GM19351 (cell line): ENCODE measurements at regions not wholly inside any gene's neighbourhood (a gene's known extent, or its start where the extent isn't known, plus 50 kb on each side); places are given as distances from the start of the nearest gene placed in this dataset.
"Not testable (repeated sequence)": the region's sequence is repeated elsewhere in the genome, so short reads cannot be mapped to it uniquely, and the experiment has no call there.

Source experiments
- ATAC-seq: cut with Tn5 transposase; IDR thresholded peaks from one replicate; pipeline ENCODE4 v1.9.1; 2021; ENCODE audit warnings: mild to moderate bottlenecking, moderate library complexity; ENCODE audit not compliant: unreplicated experiment

DNA sequence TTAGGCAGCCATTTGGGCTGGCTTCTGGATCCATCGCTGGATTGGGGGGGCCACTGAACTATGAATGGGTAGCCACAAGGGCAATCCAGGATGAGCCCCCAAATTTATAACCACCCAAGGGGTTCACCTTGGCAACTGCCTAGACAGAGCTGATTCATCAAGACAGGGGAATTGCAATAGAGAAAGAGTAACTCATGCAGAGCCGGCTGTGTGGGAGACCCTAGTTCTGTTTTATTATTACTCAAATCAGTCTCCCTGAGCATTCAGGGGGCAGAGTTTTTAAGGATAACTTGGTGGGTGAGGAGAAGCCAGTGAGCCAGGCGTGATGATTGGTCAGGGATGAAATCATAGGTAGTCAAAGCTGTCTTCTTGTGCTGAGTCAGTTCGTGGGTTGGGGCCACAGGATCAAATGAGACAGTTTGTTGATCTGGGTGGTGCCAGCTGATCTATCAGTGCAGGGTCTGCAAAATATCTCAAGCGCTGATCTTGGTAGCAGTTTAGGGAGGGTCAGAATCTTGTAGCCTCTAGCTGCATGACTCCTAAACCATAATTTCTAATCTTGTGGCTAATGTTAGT, 57.9 kb downstream of the DNAJB9 start:
- no peak for ATAC-seq

GRCh38 chr7:108628678-108629077, 59.0 kb downstream of the DNAJB9 start:
- ATAC-seq = no peak

DNA sequence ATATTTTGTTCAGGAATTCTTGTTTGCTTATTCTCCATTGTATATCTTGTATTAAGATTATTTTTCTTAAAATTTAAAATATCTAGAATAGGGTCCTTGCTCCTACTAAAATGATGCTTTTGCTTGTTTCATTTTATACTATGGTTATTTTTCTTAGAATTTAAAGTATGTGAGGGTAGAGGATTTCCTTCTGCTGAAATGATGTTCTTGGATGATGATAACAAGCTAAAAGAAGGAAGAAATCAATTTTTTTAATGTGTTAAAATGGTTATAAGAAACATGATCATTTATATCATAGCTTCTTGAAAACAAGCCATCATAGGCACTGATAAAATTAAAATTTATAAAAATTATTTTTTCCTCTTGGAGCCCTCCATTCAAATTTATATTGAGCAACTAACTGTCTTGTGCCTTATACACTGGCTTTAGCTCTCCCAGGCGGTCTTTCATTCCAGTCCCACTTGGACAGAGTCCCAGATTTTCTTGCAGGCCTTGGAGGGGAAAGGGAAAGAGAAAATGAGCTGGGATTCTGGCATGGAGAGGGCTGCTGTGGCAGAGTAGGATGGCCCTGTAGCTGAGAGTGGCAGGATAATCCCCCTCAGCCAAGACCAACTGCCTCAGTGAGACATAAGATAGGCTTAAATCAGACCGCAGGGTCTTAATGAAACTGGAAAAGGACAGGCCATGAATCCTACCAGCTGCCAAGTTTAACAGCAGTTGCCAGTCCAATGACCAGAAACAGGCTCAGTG, 60.2 kb downstream of the DNAJB9 start:
- no peak for ATAC-seq

DNA sequence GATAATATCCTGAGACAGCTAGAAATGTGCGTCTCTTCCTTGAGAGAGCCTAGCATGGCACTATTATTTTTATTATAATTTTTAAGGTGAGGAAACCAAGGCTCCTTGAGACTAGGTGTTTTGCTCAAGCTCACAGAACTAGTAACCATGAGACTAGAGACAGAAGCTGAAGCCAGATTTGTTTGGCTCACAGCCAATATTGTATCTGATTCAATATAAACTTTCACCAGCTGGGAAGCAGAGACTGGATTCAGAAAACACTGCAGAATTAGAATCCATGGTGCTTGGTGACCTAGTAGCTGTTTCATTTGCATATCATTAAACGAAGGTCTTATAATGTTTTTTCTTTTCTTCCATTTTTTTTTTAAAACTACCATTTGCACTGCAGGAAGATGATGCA, 64.4 kb downstream of the DNAJB9 start:
- no peak for ATAC-seq

GRCh38 chr7:108634535-108634934, 64.9 kb downstream of the DNAJB9 start:
- ATAC-seq = no peak

DNA sequence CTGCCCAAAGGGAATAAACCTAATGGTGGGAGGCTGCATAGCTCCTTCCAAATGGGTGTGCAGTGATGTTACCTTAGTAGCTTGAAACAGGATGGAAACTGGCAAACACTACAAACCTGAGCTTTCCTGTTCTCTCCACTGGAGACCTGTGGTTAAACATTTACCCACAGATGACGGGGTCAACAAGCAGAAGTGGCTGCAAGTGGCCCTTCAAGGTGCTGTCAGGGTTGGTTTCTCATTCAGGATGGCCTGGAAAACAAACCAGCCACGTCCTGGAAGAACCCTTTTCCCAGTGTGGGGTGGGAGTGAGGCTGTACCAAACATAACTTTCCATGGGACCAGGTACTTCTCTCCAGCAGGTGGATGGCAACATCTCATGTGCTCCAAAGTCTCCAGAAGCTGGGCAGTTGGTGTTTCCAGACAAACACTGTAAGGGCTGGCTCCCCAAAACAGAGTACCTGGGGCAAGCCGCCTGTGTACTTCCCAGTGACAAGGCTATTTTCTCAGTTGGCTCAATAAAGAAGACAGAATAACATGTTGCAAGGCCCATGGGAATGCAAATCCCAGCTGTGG, 67.5 kb downstream of the DNAJB9 start:
- ATAC-seq = no peak

DNA sequence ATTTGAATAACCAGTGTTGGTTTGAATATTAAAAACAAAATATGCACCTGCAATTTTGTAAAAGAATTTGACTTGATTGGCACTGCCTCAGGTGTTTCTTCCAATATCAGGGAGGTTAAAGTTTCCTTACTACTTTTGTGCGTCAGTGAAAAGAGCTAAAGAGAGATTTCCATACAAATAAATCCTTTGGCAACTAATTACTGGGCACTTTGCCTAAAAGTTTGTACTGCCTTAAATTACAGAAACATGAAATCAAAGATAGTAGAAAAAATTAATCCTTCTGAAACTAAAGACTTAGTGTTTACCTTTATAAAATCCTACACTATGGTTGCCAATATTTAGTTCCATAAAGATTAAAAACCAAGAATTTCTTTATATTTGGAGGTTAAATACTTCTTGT, 72.5 kb downstream of the DNAJB9 start:
- ATAC-seq = no peak

GRCh38 chr7:108643136-108643535, 73.5 kb downstream of the DNAJB9 start:
- ATAC-seq = no peak

GRCh38 chr7:108648989-108649388, 79.3 kb downstream of the DNAJB9 start:
- no peak for ATAC-seq

DNA sequence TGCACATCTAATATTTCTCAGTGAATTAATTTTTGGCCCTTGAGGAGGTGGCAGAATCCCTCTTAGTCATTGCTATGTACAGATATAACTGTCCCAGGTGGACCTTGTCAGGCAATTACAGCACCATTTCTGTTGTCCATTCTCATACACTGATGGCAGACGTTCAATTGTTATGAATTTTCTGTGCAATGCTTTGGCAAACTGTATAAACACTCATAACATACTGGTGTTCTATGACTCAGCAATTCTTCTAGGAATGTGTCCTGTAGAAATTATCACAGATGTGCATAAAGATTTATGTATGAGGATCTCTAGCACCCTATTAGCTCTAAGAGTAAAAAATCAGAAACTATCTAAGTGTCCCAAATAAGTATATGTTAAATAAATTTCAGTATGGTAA, 80.8 kb downstream of the DNAJB9 start:
- no peak for ATAC-seq

- no peak for ATAC-seq
Observed at GRCh38 chr7:108652886-108653285, 83.2 kb downstream of the DNAJB9 start.

DNA sequence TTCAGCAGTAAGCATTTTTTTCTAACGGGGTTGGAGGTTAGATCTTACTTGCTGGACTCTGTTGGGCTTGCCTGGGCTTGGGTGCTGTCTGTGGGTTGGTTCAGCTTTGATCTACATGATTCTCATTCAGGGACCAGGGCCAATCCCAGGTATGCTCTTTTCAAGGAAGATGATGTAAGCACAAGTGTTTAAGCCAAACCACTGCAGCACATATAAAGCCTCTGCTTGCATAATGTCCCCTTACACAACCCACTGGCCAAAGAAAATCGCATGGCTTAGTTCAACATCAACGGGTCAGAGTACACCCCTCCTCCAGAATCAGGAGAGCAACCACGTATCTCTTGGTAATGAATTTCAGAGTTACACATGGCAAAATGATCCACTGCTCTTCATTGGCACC, 83.9 kb downstream of the DNAJB9 start:
- ATAC-seq = no peak

GRCh38 chr7:108657140-108657726, 87.6 kb downstream of the DNAJB9 start:
- ATAC-seq = not testable (repeated sequence)

DNA sequence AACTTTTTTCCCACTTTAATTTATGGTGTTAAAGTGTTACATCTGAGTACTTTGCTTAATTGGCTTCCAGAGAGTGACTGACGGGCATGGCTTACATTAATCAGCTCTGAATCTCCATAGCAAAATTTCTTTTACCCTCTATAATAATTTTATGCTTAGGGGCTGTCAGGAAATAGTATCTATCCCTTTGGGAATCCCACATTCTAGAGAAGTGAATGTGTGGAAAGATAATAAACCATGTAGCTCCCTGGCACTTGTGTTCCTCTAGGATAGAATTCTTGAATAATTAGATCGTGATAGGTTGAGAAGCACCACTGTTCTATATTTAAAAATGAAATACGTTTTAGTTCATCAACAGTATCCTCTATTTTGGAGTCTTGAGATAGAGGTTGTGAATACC, 89.6 kb downstream of the DNAJB9 start:
- ATAC-seq = no peak

DNA sequence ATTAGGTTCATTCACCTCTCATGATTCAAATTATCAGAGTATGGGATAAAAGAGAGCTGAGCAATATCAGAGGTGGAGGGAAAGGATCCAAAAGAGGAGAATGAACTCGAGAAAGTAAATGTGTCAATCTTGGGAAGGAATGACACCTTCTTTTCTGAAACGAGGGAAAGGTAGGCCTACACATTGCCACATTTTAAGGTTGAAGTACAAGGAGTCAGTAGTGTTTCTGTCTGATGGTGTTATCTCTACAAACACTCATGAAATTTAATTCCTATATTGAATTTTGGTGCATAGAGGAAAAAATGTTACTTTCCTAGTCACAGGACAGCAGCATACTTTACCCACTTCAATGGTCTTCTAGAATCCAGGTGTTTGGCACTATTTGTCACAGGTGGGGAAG, 90.2 kb downstream of the DNAJB9 start:
- ATAC-seq = no peak

GRCh38 chr7:108660465-108660864, 90.8 kb downstream of the DNAJB9 start:
- ATAC-seq = no peak

GRCh38 chr7:108662783-108663362, 93.2 kb downstream of the DNAJB9 start:
- no peak for ATAC-seq

GRCh38 chr7:108663701-108664100, 94.0 kb downstream of the DNAJB9 start:
- ATAC-seq = no peak

DNA sequence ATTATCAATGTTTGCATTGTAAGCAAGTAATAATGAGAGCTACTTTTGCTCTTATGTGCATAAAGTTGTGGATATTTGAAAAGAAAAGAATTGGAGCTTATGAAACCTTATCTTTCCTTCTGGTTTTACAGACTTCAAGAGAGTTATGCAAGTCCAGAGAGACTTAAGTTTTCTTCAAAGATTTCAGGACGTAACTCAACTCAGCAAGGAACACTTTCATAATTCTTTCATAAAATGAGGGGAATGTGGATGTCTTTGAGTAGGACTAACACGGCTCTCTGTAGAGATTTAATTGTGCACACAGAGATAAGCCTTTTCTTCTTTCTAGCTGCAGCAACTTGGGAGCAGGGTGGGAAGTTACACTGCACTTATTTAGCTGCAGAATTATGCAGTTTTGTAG, 97.5 kb downstream of the DNAJB9 start:
- no peak for ATAC-seq

DNA sequence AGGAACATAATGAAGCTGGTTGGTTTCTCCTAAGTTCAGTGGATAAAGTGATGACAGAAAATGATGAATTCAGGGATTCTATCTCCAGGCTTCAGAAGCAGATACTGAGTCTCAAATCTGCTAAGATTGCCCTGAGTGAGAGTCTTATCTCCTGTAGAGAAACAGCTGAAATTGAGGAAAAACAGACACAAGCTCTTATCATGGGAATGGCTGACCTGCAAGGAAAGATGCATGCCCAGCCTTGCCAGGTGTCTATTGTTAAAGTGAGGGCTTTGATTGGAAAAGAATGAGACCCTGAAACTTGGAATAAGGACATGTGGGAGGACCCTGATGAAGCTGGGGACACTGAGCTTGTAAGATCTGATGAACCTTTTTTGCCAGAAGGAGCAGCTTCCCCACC, 100.3 kb downstream of the DNAJB9 start:
- no peak for ATAC-seq

DNA sequence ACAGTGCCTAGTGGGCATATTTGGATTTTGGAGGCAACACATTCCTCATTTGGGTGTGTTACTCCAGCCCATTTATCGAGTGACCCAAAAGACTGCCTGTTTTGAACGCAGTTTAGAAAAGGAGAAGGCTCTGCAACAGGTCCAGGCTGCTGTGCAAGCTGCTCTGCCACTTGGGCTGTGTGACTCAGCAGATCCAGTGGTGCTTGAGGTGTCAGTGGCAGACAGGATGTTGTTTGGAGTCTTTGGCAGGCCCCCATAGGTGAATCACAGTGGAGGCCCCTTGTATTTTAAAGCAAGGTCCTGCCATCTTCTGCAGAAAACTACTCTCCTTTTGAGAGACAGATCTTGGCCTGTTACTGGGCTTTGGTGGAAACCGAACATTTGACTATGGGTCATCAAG, 104.0 kb downstream of the DNAJB9 start:
- not testable (repeated sequence) for ATAC-seq

- ATAC-seq = no peak
Observed at GRCh38 chr7:108684629-108685028, 115.0 kb downstream of the DNAJB9 start.
